ENCODE measurements at regions not wholly inside any gene's neighbourhood (a gene's known extent, or its start where the extent isn't known, plus 50 kb on each side); places are given as distances from the start of the nearest gene placed in this dataset.

GRCh38 chr6:2502096-2502997 is 248.4 kb downstream of the MYLK4 start:
- DNase-seq, result no peak

DNA sequence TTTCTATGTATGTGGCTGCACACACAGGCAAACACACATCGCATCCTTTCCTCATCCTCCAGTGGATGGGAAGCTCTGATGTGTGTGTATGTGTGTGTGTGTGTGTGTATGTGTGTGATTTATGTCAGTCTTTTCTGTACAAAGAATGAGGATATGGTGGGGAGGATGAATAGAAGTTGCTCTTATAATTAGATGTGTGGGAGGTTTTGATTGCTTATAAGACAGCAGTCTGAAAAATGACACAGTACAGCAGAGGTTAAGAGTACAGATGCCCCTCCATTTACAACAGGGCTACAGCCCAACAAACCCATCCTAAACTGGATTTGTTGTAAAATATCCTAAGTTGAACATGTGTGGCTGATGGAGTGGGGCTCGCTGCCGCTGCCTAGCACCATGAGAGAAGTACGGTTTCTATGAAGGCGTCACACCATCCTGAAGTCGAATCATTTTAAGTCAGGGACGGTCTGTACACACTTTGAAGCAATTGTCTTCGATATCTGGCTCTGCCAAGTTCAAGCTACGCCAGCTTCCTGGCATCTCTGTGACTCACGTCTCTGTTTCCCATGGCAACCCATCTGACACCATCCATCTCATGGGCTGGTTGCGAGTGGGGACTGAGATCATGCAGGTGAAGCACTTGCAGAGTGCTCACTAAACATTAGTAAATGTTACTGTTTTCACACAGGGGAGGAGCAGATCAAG is 252.6 kb downstream of the MYLK4 start:
- no peak for DNase-seq

DNA sequence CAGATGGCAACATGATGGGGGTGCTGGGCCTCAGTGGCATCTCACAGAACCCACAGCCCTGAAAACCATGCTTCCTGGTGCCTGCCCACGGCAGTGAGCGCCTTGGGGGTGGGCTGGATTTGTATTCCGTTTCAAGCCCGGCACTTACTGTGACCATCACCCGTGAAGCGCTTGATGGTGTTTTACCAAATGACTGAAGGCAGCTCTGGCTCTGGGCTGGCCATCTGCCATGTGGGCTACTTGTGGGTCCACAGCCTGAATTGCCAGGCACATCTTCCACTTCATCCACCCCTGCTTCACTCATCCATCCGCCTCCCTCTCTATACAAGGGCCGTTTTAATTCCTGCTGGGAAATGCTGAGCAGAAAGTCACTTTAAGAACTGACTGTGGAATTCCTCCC is 250.9 kb upstream of the GMDS start:
- no peak for DNase-seq

DNA sequence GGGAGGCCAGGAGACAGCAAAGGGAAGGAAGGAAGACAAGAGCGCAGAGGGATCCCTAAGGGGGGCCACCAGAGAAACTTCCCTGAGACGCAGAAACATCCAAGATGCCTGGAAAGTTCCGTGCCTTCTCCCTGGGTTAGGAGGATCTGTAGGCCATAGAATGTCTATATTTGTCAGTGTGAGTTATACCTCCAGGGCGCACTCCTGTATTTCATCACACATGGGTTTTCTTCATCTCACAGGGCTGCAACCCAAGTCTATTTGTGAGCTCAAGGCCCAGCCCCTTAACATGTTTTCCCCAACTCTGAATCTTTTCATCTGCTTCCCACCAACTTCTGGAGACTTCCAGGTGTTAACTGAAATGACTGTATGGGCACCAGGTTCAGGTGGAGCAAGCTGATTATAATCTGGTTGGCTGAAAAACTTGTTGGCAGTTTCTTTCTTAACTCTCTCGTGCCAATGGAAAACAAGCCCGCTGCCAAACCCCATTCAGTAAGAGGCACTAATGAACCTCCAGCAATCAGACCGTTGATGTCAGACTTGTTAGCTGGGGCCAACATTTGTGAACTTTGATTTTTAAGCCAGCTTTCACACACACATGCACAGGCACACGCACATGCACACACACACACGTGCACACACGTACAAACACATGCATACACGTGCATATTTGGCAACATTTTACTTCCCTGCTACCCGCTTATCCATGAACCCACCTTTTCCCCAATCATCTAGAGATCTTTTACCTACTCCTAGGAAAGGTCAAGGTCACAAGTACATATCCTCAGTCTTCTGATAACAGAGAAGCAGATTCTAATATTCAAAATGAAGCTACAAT is 247.5 kb upstream of the GMDS start:
- no peak for DNase-seq

DNA sequence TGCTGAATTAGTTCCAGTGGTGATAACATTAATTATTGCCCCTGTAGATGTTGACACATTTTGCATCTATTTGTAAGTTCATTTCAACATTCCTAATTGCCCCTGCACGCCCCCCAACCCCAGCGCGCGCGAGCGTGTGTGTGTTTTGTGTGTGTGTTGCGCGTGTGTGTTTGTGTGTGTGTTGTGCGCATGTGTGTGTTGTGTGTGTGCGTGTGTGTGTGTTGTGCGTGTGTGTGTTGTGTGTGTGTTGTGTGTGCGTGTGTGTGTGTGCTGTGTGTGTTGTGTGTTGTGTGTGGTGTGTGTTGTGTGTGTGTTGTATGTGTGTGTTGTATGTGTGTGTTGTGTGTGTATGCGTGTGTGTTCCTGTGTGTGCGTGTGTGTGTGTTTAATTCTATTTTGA is 245.7 kb upstream of the GMDS start:
- DNase-seq, result no peak

DNA sequence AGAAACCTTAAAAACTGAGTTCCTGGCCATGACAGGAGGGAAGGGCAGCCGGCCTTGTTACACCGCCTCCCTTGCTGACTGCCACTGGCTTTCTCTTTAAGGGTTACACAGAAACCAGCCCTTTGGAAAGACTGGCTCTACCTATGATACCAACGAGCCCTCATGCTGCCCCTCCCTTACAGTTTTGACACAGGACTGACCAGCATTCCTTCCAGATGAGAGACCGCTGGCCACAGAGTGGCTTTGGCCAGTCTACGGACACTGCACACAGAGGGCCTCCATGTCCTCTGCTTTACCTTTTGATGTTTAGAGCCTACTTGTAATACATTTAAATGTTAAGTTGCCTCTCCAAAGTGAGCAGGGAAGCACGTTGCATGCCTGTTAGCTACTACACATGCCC is 243.2 kb upstream of the GMDS start:
- no peak for DNase-seq

GRCh38 chr6:2485116-2485515 is 239.7 kb upstream of the GMDS start:
- DNase-seq, result no peak

DNA sequence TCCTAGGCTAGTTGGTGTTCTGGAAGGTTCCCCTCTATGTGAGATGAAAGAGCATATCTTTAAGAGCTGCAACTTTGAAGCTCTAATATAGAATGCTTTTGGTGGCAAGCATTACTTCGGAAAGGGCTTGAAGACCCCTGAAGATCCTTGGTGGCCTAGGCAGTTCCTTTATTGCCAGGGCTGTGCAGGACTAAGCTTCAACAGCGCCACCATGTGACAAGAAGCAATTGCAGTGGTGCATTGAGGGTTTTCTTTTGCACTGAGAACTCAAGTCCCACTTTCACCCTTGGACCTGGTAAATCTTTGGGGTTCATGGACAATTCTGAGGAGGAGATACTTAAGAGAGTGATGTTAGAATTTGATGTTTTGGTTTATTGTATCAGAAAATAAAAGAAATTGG is 237.4 kb upstream of the GMDS start:
- no peak for DNase-seq

DNA sequence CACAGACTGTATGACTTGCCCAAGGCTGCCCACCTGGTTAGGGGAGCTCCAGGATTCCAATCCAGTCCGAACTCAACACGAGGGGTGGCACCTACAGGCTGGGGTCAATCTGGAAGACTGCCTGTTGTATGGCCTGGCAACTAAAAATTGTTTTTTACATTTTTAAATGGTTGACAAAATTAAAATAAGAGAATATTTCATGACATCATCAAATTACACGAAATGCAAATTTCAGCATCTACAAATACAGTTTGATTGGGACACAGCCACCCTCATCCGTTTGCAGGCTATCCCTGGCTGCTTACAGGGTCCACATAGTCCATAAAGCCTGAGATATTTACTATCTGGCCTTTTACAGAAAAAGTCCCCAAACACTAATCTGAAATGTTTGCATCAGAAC is 235.9 kb upstream of the GMDS start:
- no peak for DNase-seq

DNA sequence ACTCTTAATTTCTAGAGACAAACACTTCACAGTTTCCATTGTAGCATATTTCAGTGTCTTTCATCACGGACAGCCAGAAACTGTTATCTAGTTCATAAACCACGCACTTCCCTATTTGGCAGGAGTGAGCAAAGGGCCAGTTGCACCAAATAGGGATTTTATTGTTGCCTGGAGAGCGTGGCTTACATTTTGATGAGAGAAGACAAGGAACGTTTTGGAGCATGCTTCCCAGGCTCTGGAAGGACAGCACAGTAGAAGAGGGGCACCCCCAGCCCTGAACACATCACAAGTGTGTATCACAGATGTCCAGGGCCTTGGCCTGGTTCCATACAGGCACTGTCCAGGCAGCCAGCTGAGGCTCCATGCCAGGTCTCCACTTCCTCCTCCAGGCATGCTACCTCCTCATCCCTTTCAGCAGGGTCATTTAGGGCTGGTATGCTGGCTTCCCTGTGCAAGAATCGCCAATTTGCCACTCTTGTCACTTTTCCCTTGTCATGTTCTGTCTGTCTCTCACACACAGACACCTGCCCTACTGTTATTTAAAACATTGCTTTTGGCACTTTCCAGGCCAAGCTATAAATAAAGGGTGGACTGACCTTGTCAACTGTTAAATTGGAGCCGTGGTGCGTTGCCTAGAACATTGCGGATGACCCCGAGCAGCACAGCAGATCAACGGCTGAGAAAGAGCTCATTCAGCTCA is 235.0 kb upstream of the GMDS start:
- DNase-seq, result no peak

- no peak for DNase-seq
Observed at GRCh38 chr6:2478200-2478599, 232.8 kb upstream of the GMDS start.

GRCh38 chr6:2477666-2478065 is 232.3 kb upstream of the GMDS start:
- DNase-seq, result no peak

DNA sequence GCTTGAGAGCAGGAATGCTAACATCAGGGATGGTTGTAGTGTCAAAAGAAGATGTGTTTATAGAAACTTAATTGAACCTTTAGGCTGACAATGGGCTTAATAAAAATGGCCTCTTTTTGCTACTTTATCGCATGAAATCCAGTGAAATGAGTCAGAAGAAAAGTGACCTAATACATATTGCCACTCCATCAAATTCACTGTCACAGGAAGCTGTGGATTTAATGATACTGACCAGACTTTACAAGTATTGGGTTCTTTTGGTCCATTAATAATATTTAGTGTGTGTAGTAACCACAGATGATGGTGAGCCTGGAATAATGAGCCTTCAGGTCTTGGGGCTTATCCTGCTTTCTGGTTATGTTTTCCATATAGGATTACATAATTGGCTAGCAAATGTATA is 231.8 kb upstream of the GMDS start:
- DNase-seq, result no peak

DNA sequence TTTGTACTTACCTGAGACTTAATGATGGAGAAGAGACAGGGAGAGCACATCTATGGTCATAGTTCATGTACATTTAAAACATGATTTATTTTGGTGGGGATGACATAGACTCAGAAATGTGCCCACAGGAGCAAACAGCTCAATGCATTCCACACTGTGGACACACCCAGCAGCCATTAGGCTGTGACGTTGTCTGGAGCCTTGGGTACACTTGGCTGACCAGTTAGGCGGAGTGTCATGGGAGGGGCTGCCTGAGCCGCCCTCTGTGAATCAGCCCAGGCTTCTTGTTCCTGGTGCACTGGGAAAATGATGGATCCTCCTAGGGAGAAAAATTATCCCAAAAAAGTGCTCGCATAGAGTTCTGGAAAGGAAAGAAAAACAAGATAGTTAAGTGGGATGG is 231.0 kb upstream of the GMDS start:
- no peak for DNase-seq

- no peak for DNase-seq
Observed at GRCh38 chr6:2471472-2471871, 226.1 kb upstream of the GMDS start.

GRCh38 chr6:2469428-2469827 is 224.0 kb upstream of the GMDS start:
- DNase-seq, result no peak

DNA sequence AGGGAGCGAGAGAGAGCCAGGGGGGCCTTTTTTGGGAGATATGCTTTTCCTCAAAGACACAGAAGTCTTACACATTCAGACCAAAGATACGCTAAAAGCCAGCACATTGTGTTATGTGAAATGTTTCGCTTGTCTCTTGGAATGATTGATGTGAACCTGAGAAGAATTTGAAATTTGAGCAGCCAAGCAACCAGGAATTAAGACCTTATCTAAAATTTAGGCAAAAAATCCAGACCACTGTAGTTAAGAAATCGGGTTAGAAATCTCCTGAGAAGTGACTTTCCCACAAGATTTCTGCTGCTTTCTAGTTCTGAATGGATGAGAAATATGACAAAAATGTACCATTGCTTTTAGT is 223.2 kb upstream of the GMDS start:
- no peak for DNase-seq

DNA sequence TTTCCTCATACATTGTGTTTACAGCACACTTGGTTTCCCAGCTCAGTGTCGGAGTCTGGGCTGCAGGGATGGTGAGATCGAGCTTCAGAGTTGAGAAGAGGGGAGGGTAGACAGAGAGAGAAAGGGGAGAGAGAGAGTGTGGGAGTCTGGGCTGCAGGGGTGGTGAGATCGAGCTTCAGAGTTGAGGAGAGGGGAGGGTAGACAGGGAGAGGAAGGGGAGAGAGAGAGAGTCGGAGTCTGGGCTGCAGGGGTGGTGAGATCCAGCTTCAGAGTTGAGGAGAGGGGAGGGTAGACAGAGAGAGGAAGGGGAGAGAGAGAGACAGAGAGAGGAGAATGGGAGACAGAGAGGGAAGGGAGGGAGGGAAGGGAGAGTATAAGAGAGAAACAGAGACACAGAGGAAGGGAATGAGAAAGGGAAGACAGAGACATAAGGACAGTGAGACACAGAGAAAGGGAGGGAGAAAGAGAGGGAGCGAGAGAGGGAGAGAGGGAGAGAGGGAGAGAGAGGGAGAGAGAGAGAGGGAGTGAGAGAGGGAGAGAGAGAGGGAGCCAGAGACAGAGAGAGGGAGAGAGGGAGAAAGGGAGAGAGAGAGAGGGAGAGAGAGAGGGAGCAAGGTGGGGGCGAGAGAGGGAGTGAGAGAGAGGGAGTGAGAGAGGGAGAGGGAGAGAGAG is 222.7 kb upstream of the GMDS start:
- no peak for DNase-seq

- no peak for DNase-seq
Observed at GRCh38 chr6:2465336-2465735, 219.9 kb upstream of the GMDS start.

- no peak for DNase-seq
Observed at GRCh38 chr6:2464641-2465040, 219.2 kb upstream of the GMDS start.

DNA sequence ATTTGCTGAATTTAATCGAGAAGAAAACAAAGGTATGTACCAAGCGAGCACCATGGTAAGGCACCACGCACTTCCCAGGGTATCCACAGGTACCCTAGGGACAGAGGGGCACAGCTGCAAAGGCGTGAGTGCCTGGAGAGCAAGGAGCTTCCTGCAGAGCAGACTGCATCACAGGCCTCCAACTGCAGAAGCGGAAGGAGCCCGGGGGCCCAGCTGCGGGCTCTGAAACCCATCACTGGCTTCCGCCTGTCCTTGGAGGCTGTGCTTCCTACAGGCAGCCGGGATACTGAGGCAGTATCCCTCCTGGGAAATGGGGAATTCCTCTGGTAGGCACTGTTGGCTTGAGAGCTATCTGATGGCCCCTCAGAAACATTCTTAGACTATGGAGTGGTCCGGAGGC is 217.4 kb upstream of the GMDS start:
- no peak for DNase-seq

GRCh38 chr6:2460216-2460745 is 214.9 kb upstream of the GMDS start:
- DNase-seq, result no peak
